Epithelial cell of proximal tubule (primary cell): ENCODE measurements at regions not wholly inside any gene's neighbourhood (a gene's known extent, or its start where the extent isn't known, plus 50 kb on each side); places are given as distances from the start of the nearest gene placed in this dataset.
"Not testable (repeated sequence)": the region's sequence is repeated elsewhere in the genome, so short reads cannot be mapped to it uniquely, and the experiment has no call there.

Experiments
- DNase-seq: peaks from one replicate; pipeline ENCODE4 v3.0.0-alpha.2; 2011; ENCODE audit warnings: low read depth
- H3K4me3 ChIP-seq: 2 replicates; pipeline ENCODE4 v1.5.1; 2011; ENCODE audit warnings: low read depth, mild to moderate bottlenecking, low read length
- CTCF ChIP-seq: conservative IDR thresholded peaks from 2 replicates; pipeline ENCODE4 v1.5.1; 2012; ENCODE audit warnings: low read depth, mild to moderate bottlenecking, low read length

- no peak for DNase-seq
- no peak overlapping the region for H3K4me3 ChIP-seq
- TF ChIP-seq CTCF: no peak
Observed at GRCh38 chr2:76175295-76175694, 464.6 kb upstream of the GCFC2 start.

GRCh38 chr2:76174505-76174904 is 463.8 kb upstream of the GCFC2 start:
- TF ChIP-seq CTCF: no peak
- no peak for DNase-seq
- no peak overlapping the region for H3K4me3 ChIP-seq

GRCh38 chr2:76173206-76173605 is 462.5 kb upstream of the GCFC2 start:
- DNase-seq, H3K4me3 ChIP-seq: not testable (repeated sequence)

GRCh38 chr2:76172154-76172595 is 461.5 kb upstream of the GCFC2 start:
- DNase-seq, H3K4me3 ChIP-seq: not testable (repeated sequence)

GRCh38 chr2:76170856-76171255 is 460.1 kb upstream of the GCFC2 start:
- H3K4me3 ChIP-seq: no peak overlapping the region
- no peak for DNase-seq
- TF ChIP-seq CTCF: no peak

- no peak for TF ChIP-seq CTCF
- no peak overlapping the region for H3K4me3 ChIP-seq
- no peak for DNase-seq
Observed at GRCh38 chr2:76170009-76170384, 459.3 kb upstream of the GCFC2 start.

- DNase-seq: no peak
- no peak for TF ChIP-seq CTCF
- no peak overlapping the region for H3K4me3 ChIP-seq
Observed at GRCh38 chr2:76169276-76170008, 458.7 kb upstream of the GCFC2 start.

GRCh38 chr2:76163860-76164259 is 453.1 kb upstream of the GCFC2 start:
- TF ChIP-seq CTCF: no peak
- DNase-seq: no peak
- H3K4me3 ChIP-seq: no peak overlapping the region
